Right lobe of liver (tissue), 4 donors: ENCODE measurements at regions not wholly inside any gene's neighbourhood (a gene's known extent, or its start where the extent isn't known, plus 50 kb on each side); places are given as distances from the start of the nearest gene placed in this dataset.

ENCODE experiments used
- POLR2A ChIP-seq: fragments of 450-650 bp; IDR thresholded peaks from one replicate; pipeline ENCODE4 v1.6.1; 2017; ENCODE audit warnings: antibody characterized with exemption, mild to moderate bottlenecking
- TF ChIP-seq, protein P1 (sequence below), 4 donors: fragments of 200-600 bp in 3 of 4; fragments of 450-650 bp in 1 of 4; IDR thresholded peaks; one replicate each; pipeline versions ENCODE4 v1.5.1 to v1.8.0; 2016 to 2022; ENCODE audit warnings: antibody characterized with exemption in 4 of 4, mild to moderate bottlenecking in 2 of 4
- donor health status: DM: no; HTN: no; CAD: no.
- donor health status: DM: no; HTN: no; CAD: no.
- donor health status: DM: no; HTN: yes; CAD: no.

DNA sequence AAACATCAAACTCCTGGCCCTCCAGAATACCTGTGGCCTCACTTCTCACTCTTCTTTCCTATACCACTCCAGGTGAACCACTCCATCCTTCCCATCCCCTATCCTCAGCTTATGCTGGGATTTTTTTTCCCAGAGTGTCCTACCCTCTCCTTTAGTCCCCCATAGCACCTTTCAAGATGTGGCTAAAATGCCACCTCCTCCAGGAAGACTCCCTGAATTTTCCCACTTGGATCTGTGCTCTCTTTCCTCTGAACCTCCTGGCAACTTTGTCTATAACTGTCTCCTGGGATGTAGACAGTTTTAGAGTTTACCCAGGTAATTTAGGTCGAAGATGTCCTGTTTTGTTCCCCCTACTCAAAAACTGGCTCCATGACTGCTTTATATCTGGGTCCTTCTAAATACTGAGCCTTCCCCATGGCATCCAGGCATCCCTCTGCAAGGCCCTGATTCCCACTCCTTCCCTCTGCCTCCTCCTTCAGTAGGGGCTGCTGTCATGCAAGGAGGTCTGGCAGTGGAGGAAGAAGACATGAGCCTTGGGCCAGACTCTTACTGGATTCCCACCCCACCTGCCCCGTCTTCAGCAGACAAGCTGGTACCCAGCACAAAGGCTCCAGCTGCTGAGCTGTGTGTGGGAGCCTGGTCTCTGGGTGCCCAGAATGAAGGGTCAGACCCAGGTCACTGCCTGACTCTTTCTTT is 161.5 kb downstream of the SMAD6 start:
- TF ChIP-seq, protein P1, sequence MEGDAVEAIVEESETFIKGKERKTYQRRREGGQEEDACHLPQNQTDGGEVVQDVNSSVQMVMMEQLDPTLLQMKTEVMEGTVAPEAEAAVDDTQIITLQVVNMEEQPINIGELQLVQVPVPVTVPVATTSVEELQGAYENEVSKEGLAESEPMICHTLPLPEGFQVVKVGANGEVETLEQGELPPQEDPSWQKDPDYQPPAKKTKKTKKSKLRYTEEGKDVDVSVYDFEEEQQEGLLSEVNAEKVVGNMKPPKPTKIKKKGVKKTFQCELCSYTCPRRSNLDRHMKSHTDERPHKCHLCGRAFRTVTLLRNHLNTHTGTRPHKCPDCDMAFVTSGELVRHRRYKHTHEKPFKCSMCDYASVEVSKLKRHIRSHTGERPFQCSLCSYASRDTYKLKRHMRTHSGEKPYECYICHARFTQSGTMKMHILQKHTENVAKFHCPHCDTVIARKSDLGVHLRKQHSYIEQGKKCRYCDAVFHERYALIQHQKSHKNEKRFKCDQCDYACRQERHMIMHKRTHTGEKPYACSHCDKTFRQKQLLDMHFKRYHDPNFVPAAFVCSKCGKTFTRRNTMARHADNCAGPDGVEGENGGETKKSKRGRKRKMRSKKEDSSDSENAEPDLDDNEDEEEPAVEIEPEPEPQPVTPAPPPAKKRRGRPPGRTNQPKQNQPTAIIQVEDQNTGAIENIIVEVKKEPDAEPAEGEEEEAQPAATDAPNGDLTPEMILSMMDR (IDR thresholded peaks at IDR 0.05), result no peak
- no peak for TF ChIP-seq POLR2A
